AML-193 (cell line): ENCODE measurements at regions not wholly inside any gene's neighbourhood (a gene's known extent, or its start where the extent isn't known, plus 50 kb on each side); places are given as distances from the start of the nearest gene placed in this dataset.

Experiments
- DNase-seq, 2 experiments: peaks; one replicate each; lab custom pipeline; 2025; lab: John Stamatoyannopoulos, UW

GRCh38 chr18:53644799-53645471 is 579.5 kb downstream of the MBD2 start:
- DNase-seq = no peak

DNA sequence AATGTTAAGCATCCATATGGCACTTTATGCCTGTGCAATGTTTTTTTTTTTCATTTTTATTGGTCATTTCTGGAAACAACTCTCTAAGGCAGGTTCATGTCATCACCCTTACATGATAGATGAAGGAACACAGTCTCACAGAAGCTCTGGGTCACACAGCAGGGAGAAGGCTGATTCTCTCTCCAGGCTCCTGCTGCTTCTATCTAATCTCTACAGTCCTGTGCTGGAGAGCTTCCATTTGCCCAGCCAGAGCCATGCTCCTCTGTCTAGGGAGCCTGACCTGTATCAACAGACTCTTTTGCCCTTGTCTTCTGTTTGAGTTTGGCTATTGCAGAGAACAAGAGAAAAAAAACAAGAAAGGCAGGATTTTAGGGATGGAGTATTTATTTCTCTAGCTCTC is 584.8 kb downstream of the MBD2 start:
- no peak for DNase-seq

DNA sequence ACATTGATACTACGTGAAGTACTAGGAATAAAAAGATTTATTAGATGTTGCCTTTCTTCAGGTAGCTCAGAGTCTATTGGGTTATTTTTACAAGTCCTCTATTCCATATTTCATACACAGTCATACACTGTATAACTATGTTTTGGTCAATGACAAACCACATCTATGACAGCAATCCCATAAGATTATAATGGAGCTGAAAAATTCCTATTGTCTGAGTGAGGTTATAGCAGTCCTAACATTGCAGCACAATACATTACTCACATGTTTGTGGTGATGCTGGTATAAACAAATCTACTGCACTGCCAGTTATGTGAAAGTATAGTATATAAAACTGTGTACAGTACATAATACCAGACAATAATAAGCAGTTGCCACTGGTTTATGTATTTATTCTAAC is 595.1 kb downstream of the MBD2 start:
- DNase-seq = no peak

- no peak for DNase-seq
Observed at GRCh38 chr18:53625997-53626599, 598.4 kb downstream of the MBD2 start.

- DNase-seq = no peak
Observed at GRCh38 chr18:53610957-53611356, 613.5 kb downstream of the MBD2 start.

- DNase-seq = no peak
Observed at GRCh38 chr18:53606792-53607191, 617.7 kb downstream of the MBD2 start.

DNA sequence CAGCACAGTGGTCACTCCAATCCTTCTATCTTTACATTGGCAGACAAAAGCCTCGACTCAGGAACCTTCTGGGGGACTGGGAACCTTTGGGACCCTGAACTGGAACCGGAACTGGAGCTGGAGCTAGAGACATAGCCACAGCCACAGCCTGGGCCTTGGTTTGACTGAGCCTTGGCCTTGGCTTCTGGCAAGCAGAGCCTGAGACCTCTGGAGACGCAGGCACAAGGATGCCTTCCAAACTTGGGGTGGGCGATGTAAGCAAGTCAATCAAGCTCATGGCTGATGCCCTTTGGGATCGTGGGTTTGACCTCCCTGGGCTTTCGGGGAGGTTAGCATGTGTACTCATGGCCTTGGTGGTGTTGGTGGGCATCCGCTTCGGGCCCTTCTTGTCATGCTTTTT is 619.3 kb downstream of the MBD2 start:
- no peak for DNase-seq

GRCh38 chr18:53603276-53603675 is 621.2 kb downstream of the MBD2 start:
- DNase-seq = no peak

GRCh38 chr18:53601344-53601743 is 623.1 kb downstream of the MBD2 start:
- no peak for DNase-seq

GRCh38 chr18:53586923-53587322 is 637.5 kb downstream of the MBD2 start:
- no peak for DNase-seq
